NCI-H460 (cell line): ENCODE measurements at regions not wholly inside any gene's neighbourhood (a gene's known extent, or its start where the extent isn't known, plus 50 kb on each side); places are given as distances from the start of the nearest gene placed in this dataset.
"Not testable (repeated sequence)": the region's sequence is repeated elsewhere in the genome, so short reads cannot be mapped to it uniquely, and the experiment has no call there.

Experiments
- DNase-seq: peaks from one replicate; pipeline ENCODE4 v3.0.0-alpha.2; 2016; ENCODE audit warnings: low read depth; ENCODE audit errors: extremely low read depth

DNA sequence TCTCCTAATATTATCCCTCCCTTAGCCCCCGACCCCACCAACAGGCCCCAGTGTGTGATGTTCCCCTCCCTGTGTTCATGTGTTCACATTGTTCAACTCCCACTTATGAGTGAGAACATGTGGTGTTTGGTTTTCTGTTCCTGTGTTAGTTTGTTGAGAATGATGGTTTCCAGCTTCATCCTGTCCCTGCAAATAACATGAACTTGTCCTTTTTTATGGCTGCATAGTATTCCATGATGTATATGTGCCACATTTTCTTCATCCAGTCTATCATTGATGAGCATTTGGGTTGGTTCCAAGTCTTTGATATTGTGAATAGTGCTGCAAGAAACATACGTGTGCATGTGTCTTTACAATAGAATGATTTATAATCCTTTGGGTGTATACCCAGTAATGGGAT is 241.3 kb upstream of the SGO1 start:
- DNase-seq: not testable (repeated sequence)

DNA sequence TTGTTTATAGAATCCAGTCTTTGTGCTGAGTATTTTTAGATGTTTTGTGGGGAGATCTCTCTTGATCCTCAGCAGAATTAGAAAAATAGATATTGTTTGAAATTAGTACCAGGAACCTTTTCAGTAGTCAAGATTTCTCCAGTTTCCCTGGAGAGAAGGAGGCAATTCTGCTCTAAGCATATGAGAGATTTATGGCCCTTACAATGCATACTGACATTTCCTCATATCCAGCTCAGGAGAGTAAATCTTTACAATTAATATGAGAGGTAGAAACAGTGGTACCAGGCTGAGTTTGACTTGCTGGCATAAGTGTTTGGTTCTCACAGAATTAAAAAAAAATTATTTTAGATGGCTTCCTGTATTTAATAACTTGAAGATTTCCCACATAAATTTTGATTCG is 239.1 kb upstream of the SGO1 start:
- no peak for DNase-seq

DNA sequence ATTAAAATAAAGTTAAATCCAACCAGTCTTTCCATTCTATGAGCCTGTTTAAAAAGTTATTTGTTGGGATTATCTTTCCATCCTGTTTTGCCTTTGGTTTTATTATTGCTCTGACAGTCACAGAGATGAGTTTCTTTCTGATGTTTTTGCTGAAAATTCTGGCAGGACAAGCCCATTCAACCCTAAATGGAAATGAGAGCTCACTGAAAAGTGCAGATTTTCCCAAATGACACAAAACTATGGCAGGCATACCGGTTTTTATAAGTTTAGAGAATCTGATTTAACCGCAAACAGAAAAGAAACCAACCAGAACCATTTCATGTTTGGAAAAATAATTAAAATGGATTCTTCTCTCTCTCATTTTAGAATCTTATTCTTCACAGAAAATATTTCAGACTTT is 238.1 kb upstream of the SGO1 start:
- DNase-seq: no peak

DNA sequence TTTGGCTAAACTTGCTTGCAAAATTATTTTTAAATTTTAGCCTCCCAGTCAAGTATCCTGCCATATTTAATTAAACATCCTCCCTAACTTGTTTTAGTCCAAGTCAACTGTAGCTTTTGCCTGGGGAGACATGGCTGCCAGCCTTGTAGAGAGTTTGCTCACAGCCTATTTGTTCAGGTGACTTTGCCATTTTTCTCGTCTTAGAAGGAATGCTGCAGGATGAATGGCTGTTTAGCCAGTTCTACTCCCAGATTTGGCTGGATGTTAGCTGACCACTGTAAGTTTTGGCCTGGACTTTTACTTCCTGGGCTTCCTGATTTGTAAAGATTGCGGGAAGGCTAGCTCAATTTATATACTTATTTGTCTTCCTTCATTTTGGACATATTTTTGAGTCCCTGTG is 236.4 kb upstream of the SGO1 start:
- DNase-seq: no peak

DNA sequence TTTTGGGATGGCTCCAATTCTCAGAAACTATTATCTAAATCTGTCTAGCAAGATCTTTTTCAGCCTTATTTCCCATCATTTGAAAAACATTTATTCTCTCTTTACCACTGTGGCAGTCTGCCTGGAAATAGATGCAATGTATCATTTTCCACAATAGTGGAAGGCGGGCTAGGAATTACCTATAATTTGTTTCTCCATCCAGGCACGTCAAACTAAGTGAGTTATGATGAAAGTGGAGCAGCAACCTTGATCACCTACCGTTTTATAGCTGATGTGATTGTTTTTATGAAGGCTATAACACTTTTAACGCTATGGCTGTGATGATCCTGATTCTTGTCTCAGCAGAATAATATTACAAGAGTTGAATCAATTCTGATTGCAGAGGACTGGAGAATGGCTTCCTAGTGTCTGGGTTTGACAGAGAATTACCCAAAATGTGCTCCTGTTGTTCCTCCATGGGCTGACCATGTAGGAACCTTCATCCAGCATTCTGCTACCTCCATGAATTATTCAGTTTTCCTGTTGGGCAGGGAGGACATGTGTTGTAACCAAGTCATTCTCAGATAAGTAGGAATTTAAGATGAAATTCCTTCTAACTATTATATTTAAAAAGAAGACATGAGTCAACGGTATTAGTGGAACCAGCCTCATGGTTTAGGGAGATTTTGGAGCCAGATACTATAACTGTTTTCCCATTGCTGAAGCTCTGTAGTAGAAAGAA is 231.5 kb upstream of the SGO1 start:
- no peak for DNase-seq

DNA sequence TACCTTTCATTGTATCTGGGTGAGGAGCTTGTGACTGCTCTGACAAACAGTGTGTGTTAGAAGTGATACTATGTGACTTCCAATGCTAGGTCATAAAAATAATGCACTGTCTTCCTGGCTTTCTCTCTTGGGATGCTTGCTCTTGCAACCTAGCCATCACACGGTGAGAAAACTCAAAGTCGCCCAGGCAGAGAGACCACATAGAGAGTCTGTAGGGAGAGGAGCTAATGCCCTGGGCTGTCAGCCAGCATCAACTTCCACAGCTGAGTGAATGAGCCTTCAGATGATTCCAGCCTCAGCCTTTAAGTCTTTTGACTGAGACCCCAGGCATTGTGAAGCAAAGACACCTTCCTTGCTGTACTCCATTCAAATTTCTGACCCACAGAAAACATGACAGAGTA is 220.6 kb upstream of the SGO1 start:
- DNase-seq: no peak

DNA sequence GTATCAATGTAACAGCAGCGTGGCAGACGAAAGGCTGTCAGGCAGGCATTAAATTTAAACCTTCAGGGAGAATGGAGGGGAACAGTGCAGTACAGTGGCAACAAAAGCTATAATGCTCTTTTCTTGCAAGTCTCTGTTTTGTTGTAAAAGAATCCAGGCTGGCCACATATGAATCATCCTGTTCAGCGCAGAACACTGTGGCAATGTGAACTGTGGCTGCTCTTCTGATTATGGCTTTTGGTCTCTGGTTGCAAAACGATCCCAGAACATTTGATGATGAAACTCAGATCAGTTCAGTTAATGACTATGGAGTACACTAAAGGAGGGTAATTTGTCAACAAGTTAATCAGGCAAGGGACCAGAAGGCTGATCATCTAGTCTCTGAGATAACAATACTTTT is 219.7 kb upstream of the SGO1 start:
- no peak for DNase-seq

DNA sequence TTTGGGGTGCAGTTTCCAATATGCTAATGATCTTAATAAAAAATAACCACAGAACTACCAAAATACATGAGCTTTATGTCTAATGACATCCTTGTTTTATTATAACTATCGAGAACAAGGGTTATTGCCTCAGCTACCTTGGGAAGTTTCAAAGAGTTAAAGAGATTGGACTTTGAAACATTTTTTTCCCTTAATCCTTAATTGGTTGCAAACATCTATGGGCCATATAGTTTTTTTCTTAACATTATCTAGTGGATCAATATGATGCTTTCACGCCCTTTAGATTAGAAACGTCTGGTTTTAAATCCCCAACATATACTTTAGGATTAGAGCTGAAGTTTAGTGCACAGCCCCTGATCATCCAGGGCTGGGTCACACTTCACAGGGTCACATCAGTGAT is 219.2 kb upstream of the SGO1 start:
- no peak for DNase-seq

DNA sequence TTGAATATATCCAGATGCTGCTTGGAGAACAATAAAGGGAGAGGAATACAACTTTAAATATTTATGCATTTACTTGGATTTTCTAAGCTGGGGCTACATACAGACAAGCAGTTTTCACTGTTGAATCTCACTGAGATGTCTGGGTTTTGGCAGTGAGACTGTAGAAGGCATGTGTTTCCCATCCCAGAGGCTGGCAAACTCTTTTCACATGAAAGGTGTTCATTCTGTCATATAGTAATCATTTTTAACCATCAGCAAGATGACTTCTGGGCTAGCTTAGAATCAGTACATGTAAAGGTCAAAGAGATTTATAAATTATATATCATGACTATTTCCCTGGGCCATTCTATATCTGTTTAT is 218.7 kb upstream of the SGO1 start:
- no peak for DNase-seq

DNA sequence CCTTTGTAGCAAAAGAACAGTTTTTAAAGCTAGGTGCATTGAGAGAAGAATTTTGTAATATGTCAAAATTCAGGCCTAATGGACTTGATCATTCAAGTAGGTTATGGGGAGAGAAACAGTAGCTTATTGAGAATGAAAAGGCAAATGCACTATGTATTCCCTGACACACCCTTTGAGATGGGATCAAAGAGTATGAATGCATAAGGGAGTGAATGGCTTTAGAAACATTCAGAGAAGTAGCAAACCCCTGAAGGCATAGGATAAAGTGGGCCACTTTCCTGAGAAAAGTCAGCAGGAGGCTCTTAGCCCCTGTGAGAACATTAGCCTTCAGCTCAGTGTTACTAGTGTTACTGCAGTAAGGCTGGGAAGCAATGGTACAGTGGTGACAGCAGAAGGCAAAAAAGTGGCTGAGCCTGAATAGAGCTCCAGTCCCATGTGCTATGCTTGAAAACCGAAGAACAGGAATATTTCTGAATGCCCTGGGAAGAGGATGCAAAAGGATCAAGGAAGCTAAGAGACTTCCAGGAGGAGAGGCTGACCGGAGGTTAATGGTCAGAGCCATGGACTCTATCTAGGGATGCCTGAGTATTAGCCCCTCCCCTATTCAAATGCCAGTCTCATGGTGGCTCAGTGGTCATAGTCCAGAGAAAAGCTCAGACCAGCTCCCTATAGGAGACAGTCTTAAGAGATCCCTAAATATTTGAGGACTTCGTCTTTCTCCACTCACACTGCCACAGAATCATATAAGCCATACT is 218.2 kb upstream of the SGO1 start:
- no peak for DNase-seq

DNA sequence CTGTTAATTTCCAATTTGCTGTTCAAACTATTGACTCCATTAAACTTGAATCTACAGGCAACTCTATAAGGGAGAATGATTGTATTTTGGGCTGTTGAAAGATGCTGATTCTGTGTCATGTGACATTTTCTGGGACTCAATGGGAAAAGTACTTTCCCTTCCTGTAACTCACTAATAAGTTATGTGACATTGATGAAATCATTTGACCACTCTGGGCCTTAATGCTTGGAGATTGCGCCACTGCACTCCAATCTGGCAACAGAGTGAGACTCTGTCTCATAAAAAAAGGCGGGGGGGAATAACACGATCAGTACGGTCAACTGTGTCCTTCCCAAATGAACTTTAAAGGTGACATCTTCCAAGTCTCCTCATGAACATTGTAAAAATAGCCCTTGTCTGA is 215.2 kb upstream of the SGO1 start:
- no peak for DNase-seq

DNA sequence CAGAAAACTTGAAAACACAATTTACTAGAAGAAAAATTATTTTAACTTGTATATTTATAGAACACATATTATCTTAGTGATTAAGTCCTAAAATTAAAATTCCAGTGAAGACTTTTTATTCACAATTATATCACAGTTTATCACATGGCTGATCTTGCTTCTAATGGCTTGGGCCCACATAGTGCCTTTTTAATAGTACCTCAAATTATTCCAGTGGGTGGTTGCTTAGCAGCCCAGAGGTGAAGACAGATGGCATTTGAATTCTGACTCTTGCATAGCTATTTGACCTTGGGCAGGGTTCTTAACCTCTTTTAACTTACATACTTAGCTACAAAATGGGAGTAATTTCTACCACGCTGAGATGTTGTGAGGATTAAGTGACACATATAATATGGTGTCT is 214.7 kb upstream of the SGO1 start:
- DNase-seq: no peak

DNA sequence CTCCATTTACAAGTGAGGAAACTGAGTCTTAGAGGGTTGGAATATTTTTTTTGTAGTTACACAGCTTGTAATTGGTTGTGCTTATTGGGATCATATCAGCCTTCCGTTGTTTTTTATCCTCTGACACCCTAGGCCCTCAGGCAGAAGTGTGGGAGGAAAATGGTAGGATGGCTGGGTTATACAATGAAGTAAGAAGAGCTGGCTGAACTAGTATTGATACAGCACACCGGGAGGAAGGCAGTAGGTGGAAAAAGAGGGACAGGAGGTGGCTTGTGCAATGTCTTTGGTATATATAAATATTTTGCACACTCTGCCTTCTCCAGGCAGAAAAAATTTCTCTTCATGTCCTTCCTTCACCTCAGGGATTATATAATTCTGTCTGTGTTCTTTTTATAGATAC is 214.3 kb upstream of the SGO1 start:
- DNase-seq: no peak

DNA sequence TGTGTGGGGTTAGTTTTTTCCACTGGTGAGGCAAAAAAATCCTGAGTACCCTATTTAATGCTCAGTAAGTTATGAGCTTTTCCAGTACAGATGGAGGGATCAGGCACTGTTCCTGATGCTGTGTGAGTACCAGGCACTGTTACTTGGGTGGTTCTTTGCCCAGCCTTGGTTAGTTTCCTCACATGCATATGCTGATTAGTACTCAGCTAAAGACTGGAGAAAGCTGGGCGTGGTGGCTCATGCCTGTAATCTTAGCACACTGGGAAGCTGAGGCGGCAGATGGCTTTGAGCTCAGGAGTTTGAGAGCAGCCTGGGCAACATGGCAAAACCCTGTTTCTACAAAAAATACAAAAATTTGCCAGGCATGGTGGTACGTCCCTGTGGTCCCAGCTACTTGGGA is 210.3 kb upstream of the SGO1 start:
- DNase-seq: no peak

DNA sequence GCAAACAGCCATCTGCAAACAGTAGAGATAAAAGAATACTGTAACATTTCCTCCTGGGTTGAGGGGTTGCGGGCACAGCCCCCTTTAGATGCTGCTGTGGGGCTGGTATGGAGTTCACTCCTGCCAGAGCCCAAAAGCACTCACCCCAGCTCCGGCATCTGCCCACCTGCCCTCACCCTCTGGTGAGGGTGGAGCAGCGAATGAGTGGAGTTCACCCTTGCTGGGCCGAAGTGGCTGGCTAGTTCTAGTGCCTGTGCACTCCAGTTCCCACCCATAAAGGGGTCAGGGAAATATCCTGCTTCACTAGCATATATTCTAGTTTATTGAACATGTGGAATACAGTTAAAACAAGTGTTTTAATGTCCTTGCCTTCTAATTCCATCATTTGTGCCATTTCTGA is 209.7 kb upstream of the SGO1 start:
- DNase-seq: no peak

DNA sequence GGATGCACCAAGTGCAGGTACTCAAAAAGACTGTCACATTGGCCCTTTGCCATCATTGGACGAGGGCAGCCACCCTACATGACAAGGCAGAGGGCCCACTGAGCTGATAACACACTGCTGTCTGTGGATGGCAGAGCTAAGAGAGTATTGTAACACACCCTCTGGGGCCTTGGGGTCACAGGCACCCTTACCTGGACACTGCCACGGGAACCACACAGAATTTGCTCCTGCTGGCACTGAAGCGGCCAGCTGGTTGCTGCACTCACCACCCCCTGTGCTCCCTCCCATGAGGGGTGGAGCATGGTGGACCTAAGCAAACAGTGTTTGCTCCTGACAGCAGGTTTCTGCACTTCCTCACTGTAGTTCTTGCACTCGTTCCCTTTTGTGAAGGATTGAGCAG is 208.2 kb upstream of the SGO1 start:
- DNase-seq: no peak

DNA sequence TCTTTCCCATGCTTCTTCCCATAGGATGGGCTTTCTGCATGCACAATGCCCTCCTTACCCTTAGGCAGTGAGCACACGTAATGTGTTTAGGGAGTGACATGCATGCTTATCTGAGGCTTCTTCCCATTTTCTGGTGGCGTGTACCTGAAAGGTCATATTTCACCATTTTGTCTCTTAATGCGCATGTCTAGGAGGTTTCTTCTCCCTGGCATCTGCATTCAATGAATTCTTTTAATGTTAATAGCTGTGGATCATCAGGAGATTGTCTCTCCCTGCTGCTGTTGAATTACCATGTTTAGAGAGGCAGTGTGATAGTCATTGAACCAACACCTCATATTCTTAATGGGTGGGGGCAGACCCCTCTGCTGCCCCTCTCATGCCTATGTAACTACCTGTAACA is 205.6 kb upstream of the SGO1 start:
- no peak for DNase-seq

DNA sequence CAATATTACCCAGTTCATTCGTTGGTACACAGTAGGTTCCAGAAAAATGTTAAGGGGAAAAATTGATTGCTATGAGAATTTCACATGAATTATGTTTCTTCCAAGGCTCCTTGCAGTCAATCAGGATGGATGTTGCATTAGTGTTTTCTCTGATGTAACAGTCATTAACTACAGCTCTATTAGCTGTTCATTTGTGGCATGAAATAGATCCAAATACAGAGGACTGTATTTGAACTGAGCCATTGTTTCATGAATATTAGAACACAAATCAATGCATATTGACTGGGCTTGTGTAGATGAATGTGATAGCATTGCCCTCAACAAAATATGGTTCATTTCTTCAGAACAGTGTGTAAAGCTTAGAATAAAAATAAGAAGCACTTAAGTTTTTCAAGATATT is 203.0 kb upstream of the SGO1 start:
- DNase-seq: no peak

DNA sequence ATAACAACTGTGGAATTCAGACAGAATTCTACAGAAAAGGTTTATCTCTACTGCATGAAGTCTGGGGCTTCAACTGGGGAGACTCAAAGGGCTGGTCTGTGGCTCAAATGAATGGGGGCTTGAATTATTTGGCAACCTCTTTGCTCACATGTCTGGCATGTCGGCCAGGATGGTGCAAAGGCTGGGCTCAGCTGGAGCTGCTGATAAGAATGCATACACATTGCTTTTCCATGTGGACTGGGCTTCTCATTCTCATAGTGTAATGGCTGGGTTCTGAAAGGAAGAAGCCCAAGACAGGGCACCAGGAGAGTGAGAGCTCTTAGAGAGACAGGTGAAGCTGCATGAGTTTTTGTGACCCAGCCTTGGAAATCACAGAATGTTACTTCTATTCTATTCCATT is 194.3 kb upstream of the SGO1 start:
- no peak for DNase-seq

DNA sequence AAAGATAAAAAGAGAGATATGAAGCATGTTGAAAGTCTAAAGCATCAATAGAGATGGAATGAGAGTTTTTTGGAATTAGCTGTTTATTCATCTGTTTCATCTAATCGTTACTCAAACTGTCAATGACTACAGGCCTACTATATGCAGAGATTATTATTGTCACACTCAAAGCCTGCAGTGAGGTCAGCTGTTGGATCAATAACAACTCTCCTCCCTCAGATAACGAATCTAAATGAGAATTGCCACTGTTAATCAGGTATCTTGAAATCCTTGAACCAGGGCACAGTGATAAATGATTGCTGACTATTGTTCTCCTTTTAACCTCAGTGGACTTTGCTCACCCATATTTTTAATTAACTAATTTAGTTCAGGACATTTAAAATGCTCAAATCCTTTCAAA is 192.3 kb upstream of the SGO1 start:
- no peak for DNase-seq

DNA sequence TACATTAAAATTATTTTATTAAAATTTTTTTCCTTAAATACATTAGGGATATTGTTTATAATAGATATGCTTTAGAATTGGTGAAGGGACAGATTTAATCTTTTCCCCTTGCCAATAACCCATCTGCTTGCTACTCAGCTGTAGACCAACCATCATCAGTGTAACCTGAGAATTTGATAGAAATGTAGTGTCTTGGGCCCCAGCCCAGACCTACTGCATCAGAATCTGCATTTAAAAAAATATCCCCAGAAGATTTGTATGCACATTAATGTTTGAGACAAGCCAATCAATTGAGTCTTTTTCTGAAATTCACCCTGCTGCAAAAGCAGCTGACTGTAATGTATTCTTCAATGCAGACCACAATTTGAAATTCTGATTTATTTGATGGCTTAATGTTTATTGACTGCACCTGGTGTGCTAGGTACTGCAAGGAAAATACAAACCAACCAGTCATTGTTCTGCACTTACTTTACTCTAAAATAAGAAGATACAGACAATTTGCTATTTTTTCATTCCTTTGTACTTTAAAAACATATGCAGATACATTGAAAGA is 190.7 kb upstream of the SGO1 start:
- DNase-seq: no peak

DNA sequence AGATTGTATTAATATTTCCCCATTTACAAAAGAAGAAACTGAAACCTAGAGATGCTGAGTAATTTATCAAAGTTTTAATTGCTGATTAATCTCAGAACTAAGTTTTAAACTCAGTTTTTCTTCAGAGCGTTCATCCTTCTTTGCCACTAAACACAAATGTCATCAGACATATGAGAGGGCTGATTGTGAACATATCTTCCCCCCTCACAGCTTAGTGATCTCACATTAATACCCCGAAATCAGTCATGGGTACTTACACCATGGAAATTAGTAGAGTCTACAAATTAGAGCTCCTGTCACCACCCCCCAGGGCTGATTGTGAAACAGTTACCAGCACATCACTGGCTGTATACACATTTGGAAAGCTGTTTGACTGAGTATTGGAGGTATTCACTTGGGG is 189.3 kb upstream of the SGO1 start:
- no peak for DNase-seq
